ENCODE measurements at regions not wholly inside any gene's neighbourhood (a gene's known extent, or its start where the extent isn't known, plus 50 kb on each side); places are given as distances from the start of the nearest gene placed in this dataset.

GRCh38 chr13:71214821-71215220, 652.2 kb downstream of the DACH1 start:
- TF ChIP-seq EP300 (IDR thresholded peaks at IDR 0.05), result no peak
- TF ChIP-seq POLR2A (IDR thresholded peaks at IDR 0.05), result no peak
- TF ChIP-seq, protein P1, sequence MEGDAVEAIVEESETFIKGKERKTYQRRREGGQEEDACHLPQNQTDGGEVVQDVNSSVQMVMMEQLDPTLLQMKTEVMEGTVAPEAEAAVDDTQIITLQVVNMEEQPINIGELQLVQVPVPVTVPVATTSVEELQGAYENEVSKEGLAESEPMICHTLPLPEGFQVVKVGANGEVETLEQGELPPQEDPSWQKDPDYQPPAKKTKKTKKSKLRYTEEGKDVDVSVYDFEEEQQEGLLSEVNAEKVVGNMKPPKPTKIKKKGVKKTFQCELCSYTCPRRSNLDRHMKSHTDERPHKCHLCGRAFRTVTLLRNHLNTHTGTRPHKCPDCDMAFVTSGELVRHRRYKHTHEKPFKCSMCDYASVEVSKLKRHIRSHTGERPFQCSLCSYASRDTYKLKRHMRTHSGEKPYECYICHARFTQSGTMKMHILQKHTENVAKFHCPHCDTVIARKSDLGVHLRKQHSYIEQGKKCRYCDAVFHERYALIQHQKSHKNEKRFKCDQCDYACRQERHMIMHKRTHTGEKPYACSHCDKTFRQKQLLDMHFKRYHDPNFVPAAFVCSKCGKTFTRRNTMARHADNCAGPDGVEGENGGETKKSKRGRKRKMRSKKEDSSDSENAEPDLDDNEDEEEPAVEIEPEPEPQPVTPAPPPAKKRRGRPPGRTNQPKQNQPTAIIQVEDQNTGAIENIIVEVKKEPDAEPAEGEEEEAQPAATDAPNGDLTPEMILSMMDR (IDR thresholded peaks at IDR 0.05), result no peak

All from sigmoid colon (tissue), 4 donors.